Amygdala (tissue), 56 donors: ENCODE measurements at regions not wholly inside any gene's neighbourhood (a gene's known extent, or its start where the extent isn't known, plus 50 kb on each side); places are given as distances from the start of the nearest gene placed in this dataset.
"Not testable (repeated sequence)": the region's sequence is repeated elsewhere in the genome, so short reads cannot be mapped to it uniquely, and the experiment has no call there.

Experiments used
- DNase-seq, 56 donors: peaks; one replicate each; lab custom pipeline; 2025; lab: John Stamatoyannopoulos, UW

DNA sequence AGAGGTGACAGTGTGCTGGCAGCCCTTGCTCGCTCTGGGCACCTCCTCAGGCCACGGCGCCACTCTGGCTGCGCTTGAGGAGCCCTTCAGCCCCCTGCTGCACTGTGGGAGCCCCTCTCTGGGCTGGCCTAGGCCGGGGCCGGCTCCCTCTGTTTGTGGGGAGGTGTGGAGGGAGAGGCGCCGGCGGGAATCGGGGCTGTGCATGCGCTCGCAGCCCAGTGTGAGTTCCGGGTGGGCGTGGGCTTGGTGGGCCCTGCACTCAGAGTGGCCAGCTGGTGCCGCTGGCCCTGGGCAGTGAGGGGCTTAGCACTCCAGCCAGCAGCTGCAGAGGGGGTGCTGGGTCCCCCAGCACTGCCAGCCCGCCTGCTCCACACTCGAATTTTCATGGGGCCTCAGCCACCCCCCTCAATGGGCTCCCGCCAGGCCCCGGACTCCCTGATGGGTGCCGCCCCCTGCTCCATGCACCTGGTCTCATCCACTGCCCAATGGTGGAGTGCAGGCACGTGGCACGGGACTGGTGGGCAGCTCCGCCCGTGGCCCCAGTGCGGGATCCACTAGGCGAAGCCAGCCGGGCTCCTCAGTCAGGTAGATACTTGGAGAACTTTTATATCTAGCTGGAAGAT, 96.7 kb upstream of the BET1 start:
- no peak for DNase-seq

DNA sequence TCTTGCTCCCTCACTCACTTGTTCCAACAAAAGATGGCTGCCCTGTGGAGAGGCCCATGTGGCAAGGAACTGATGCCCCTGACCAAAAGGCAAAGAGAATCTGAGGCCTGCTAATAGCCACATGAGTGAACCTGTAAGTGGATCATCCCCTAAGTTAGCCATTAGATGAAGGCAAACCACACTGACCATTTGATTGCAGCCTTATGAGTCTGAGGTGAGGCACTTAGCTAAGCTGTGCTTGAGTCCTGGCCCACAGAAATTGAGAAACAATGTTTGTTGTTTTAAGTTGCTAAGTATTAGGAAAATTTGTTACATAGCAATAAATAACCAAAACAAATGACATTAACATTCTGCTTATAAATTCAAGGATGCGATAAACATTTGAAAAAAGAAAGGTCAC, 100.1 kb upstream of the BET1 start:
- no peak for DNase-seq

DNA sequence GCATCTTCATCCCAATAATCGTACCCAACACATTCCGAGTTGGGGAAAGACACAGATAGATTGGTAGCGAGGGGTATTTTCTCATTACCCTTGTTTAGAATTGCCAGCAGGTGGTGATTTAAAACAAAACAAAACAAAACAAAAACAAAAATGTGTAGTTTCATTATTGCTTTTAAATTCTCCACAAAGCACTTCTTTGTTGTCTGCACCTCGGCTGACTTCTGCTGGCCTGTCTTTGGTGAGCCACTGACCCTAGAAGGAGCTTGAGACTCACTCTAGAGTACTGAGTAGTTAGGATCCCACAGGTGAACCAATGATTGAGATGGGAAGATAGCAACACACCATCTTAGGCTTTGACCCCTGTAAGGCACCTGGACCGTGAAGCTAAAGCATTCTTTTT, 105.4 kb upstream of the BET1 start:
- no peak for DNase-seq

DNA sequence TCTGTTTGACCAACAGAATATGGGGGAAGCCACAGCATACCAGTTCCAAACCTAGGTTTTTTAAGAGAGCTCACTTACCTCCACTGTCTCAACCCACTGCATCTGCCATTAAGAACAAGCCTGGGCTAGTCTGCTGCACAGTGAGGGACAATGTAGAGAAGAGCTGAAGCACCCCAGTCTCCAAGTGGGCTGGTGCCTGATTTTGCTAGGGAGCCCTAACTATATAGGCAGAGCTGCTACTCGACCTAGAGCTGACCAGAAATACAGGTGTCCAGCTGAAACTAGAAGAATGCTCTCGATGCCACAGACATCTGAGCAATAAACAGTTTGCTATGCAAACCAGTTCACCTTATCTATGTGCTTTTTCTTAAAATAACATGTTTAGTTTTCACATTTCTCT, 106.9 kb upstream of the BET1 start:
- no peak for DNase-seq

DNA sequence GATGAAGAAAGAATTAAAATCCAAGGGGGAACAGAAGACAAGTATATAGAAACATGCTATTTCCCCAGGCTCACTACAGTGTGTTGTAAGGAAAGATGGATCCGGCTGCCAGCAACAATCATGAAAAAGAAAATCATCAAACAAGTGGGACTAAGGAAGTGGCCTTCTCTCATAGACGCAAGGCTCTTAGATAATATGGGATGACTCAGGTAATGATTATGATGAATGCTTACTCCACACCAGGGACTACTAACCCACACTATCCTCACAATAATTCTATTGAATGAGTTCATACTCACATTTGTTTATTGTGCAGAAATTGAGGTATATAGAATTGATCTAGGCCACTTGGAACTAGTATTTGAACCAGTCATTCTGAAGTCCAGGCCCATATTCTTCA, 111.2 kb upstream of the BET1 start:
- DNase-seq, result no peak

DNA sequence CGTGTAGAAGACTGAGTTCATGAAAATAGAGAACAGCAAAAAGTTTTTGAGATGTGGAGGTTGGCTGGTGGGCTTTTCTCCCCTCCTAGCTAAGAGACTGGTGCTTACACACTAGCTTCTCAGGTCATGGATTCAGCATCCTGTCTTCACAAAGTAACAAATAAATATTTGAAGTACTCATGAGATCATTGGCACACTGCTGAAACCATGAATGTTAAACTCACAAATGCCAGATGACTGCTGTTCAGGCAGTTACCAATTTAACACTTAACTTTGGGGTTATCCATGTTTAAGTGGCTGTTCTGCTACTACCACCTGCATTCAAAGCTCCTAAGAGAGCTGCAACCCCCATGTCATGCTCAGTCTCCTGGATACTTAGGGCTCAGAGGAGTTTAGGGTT, 119.0 kb upstream of the BET1 start:
- no peak for DNase-seq

DNA sequence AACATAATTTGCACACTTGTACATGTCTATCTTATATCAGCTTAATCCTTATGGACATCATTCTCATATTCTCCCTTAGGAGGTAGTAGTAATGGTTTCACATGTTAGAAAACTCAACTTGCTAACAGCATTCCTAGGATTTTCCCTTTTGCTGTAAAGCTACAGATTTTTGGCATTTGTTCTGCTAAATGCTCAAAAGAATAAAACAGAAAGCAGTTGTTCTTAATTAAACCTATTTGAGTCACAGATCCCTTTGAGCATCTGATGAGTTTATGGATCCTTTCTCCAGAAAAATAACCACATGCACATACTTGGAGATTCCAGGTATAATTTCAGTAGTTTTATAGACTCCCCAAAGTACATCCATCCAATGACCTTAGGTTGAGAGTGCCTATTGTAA, 122.9 kb upstream of the BET1 start:
- DNase-seq, result no peak

DNA sequence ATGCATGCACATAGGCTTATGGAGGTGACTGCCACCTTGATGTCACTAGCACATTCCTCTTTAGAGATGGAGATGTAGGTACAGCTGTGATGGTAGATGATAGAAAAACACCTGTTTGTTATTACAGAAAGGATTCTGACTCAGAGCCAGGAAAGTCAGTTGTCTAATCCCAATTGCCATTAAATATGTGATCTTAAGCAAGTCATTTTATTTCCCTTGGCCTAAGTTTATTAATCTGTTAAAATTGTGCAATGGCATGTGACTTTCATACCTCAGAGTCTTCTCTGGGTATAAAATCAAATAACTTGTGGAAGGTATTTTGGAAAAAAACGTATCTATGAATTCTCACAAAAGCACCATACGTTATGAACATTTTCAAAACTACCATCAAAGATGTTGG, 123.9 kb upstream of the BET1 start:
- DNase-seq, result no peak

DNA sequence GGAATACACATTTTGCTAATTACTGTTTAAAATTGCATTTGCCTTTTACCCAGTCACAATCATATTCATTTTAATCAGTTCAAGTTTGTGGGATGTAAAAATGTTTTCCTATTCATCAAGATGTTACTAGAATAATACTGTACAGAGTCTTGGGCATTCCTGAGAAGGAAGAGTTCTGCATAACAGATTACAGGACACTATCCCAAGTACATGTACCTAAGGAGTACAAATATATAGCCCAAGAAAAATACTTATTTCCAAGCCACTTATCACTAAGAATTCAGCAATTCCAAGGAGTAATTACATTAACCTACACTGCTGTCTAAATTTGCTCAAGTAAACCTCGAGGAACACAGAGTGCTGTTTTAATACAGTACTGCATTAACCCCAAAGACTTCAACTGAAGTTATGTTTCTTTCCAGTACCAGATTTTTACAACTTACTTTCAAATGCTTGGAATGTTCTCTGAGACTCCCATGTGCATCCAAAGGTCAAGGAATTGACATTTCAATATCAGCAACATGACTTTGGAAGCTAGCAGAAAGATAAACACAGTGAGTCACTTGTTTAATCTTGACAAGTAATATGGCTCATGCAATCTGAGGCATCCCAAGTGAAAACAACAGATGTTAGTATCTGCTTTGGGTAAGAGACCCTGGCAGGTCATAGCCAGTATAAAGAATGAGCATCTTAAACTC, 125.4 kb upstream of the BET1 start:
- no peak for DNase-seq

DNA sequence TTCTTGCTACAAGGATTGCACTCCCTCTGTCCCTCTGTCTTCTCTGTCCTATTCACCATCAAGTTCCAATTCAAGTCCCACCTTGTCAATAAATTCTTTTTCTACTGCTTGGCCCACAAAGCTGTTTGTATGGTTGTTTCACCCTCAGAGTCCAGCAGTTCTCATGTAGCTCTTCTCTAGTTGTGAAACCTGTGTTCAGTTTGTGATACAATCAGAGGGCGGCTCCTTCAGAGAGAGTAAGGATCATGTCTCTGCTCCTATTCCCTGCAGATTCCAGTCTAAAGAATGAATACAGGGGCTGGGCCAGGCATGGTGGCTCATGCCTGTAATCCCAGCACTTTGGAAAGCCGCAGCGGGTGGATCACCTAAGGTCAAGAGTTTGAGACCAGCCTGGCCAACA, 126.6 kb upstream of the BET1 start:
- DNase-seq, result no peak

DNA sequence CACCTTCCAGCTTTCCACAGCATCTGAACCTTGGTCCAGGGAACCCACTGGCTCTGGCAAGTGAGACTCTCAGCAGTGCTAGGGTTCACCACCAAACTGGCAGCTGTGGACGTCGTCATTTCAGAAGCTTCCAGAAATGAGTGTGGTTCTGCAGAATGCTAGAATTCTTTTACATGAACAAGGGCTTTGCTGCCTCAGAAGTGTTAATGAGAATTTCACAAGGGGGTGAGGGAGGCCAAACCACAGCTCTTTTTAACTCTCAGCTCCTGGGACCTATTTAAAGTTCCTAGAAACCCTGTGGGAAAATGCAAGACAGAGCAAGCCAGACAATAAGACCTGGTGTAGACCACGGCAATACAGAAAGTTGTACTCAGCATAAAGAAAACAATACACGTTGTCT, 129.3 kb upstream of the BET1 start:
- DNase-seq, result no peak

DNA sequence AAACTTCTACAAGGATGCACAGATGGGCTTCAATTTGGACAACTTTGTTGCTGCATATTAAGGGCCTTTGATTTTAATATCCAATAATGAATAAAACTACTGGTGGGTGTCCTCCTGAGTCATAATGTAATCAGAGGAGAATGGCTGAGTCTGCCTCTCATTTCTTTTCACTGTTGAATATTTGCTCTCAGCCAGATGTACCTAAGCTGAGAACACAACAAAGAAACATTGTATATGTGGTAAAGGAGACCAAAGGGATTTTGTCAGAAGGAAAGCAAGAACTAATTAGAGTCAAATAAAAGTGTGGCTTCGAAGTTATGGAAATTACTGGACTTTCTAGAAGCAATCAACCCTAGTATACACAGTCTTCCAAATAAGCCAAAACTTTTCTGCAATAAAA, 131.0 kb upstream of the BET1 start:
- DNase-seq, result no peak

DNA sequence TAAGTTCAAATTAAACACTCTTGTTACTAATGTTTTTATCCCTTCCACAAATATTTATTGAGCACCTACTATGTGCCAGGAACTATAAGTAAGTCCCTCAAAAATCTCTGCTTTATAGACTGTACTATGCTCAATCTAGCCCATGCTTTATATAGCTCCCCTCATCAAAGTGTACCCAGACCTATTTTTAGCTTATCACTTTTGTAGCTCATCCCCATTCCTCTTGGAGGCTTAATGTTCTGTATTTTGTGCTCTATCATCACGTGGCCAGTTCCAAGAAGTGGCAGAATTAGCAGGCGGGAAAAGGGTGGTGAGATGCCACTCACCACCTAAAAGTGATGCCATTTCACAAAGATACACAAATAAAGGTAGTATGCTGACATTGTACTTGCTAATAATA, 138.1 kb upstream of the BET1 start:
- DNase-seq, result no peak

DNA sequence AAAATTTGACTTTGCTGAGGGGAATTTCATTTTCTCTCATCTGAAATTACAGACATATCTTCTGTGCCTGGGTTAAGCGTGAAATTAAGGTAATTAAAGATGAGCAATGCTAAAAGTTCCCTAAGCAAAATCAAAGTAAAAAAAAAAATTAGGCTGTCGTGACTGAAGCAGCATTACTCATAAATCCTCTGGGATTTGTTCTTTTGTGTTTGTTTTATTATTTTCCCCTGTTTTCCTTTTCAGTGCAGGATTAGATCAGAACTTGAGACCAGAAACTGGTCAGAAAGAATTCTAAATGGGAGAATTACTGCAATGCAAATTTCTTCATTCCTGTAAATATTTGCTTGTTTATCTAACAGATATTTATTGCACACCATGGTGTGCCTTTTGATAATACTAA, 141.4 kb upstream of the BET1 start:
- DNase-seq, result no peak

DNA sequence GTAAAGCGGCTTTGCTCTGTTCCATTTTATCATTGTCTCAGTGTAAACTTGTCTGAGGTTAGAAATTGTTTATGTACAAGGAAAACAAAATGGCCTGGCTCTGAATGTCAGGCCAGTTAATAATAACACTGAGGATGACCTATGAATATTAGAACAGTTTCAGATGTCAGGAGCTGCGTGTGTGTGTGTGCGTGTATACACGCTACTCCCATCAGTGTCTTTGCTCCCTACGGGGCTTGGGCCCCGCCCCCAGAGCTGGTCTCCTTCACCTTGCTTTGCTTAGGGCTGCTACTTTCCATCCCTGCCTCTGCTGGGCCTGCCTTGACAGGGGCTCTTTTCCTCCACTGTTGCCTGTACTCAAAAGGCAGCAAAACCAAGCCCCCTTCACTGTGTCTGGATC, 142.3 kb upstream of the BET1 start:
- no peak for DNase-seq

DNA sequence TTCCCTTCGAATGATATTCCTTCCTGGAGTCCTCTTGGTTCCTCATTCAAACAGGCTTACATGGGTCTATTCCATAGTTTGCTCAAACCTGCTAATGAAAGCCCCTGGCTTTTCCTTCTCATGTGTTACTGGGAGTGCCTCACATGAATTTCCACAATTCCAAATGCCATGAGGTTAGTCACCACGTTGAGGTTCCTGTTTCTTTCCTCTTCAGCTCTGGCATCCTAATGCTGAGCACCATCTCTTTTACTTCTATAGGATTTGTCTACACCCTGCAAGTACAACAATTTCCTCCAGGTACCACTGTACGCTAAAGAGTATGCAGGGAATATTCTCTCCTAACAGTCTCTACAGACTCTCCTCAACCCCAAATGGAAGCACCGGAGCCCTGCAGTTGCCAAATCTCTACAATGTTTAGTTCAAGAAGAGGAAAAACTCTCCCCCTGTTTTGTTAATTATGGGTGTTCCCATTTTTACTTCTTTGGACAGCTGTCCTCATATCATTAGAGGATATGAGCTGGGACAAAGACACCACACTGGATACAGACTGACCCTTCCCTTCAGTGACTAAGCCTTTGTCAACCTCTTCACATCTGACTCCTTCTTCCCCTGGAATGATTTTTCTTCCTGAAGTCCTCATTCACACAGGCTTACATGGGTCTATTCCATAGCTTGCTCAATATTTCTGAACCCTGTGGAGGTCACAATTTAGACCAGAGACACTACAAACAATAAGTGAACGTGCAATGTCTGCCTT, 145.8 kb upstream of the BET1 start:
- no peak for DNase-seq

DNA sequence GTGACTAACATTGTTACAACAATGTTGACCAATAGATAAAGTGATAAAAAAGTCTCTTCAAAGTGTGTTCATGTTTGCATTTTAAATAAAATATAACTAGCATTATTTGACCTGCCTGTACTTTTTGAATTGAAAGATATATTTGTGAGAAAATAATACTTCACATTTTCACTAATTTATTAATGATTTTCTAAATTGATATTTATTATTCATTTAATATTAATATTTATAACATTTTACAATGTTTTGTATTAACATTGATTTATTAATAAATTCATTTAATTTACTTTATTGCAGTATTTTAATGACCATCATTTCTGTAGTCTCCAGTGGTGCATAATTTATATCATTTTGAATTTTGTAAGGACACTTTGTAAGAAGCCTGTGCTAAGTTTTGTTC, 150.0 kb upstream of the BET1 start:
- DNase-seq, result no peak

DNA sequence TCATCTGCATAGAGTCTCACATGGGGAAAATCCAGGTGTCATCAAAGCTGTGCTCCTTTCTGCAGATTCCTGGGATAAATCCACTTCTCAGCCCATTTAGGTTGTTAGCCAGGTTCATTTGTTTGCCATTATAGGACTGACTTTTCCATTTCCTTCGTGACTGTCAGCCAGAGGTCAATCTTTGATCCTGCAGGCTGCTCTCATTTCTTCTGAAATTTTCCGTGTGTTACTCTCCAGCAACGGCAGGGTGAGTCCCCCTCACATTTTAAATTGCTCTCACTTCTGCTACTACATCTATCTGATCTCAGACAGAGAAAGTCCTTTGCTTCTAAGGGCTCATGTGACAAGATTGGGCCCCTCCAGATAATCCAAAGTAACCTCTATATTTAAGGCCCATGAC, 150.7 kb upstream of the BET1 start:
- no peak for DNase-seq

DNA sequence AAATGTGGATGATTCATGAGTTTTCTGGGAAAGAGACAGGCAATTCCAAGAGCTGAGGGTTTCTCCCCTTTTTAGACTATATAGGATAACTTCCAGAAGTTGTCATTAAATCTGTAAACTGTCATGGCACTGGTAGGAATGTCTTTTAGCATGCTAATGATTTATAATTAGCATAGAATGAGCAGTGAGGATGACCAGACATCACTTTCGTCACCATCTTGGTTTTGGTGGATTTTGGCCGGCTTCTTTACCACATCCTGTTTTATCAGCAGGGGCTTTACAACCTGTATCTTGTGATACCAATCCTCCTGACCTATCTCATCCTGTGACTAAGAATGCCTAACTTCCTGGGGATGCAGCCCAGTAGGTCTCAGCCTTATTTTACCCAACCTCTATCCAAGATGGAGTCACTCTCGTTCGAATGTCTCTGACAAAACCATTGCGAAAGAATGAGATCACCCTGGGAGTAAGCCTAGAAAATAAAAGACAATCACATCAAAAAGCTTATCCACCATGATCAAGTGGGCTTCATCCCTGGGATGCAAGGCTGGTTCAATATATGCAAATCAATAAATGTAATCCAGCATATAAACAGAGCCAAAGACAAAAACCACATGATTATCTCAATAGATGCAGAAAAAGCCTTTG, 153.6 kb upstream of the BET1 start:
- DNase-seq, result not testable (repeated sequence)

DNA sequence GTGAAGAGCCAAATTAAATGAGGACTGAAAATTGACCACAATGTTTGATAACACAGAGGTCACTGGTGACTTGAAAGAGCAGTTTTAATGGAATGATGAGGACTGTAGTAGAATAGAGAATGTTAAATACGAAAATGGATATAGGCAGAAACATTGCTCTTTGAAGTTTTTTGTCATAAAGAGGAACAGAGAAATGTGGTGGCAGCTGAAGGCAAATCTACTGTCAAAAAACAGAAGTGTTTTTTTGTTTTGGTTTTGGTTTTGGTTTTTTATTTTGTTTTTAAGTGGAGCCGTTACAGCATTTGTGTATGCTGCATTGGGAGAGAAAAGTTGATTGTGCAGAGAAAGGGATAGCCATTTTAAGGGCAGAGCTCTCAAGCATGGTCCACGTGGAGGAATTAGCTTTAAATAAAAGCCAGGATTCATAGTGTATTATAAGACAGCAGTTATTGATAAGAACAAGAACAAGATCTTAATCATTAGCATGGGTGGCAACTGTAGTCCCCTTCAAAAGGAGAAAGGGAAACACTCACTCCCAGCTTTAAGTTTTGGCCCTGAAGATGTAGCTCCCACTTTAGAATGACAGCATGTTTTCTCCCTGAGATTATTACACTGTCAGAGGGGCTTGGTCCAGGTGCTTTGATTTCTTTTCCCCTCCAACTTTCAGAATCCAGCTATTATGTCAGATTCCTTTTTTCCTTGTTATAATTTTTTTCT, 156.7 kb upstream of the BET1 start:
- no peak for DNase-seq

DNA sequence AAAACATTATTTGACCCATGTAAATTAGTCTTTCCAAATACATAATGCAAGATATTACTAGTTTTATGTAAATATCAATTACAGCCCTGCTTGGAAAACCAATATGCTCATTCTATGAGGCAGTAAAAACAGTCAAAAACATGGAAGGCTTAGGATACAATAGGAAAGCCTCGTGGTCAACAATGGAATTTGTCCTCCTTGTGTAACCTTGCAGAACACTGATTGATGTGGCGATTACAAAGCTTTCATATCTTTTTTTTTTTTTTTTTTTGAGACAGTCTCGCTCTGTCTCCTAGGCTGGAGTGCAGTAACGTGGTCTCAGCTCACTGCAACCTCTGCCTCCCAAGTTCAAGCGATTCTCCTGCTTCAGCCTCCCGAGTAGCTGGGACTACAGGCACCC, 157.3 kb upstream of the BET1 start:
- no peak for DNase-seq
